ENCODE measurements at regions not wholly inside any gene's neighbourhood (a gene's known extent, or its start where the extent isn't known, plus 50 kb on each side); places are given as distances from the start of the nearest gene placed in this dataset.

GRCh38 chr2:88818381-88818780 is 126.9 kb downstream of the RPIA start:
- H3K36me3 ChIP-seq (ENCODE audit: insufficient read depth, low read length), result no peaks in the 10 kb centered on the region
- H3K9me3 ChIP-seq (replicated peaks; ENCODE audit: low read length), result no peaks in the 10 kb centered on the region
- H3K4me3 ChIP-seq (ENCODE audit: low read length), result no peak overlapping the region
- no peaks in the 10 kb centered on the region for H3K4me1 ChIP-seq (ENCODE audit: control insufficient read depth, insufficient read depth, low read length)
- no peak overlapping the region for H3K9ac ChIP-seq (ENCODE audit: low read depth, low read length)
- H3K4me2 ChIP-seq (ENCODE audit: low read length), result no peak overlapping the region
- no peaks in the 10 kb centered on the region for H3K27me3 ChIP-seq (ENCODE audit: control insufficient read depth, insufficient read depth, low read length)

- H3K27me3 ChIP-seq (ENCODE audit: control insufficient read depth, insufficient read depth, low read length), result no peaks in the 10 kb centered on the region
- no peaks in the 10 kb centered on the region for H3K9me3 ChIP-seq (replicated peaks; ENCODE audit: low read length)
- no peaks in the 10 kb centered on the region for H3K4me1 ChIP-seq (ENCODE audit: control insufficient read depth, insufficient read depth, low read length)
- H3K4me2 ChIP-seq (ENCODE audit: low read length), result no peak overlapping the region
- H3K9ac ChIP-seq (ENCODE audit: low read depth, low read length), result no peak overlapping the region
- H3K36me3 ChIP-seq (ENCODE audit: insufficient read depth, low read length), result no peaks in the 10 kb centered on the region
- no peak overlapping the region for H3K4me3 ChIP-seq (ENCODE audit: low read length)
Measured at GRCh38 chr2:88824951-88825350, 133.5 kb downstream of the RPIA start.

- H3K4me3 ChIP-seq (ENCODE audit: low read length), result no peak overlapping the region
- no peak overlapping the region for H3K4me2 ChIP-seq (ENCODE audit: low read length)
- H3K4me1 ChIP-seq (ENCODE audit: control insufficient read depth, insufficient read depth, low read length), result no peaks in the 10 kb centered on the region
- H3K9me3 ChIP-seq (replicated peaks; ENCODE audit: low read length), result no peaks in the 10 kb centered on the region
- H3K9ac ChIP-seq (ENCODE audit: low read depth, low read length), result no peak overlapping the region
- no peaks in the 10 kb centered on the region for H3K36me3 ChIP-seq (ENCODE audit: insufficient read depth, low read length)
- H3K27me3 ChIP-seq (ENCODE audit: control insufficient read depth, insufficient read depth, low read length), result no peaks in the 10 kb centered on the region
Measured at GRCh38 chr2:88826399-88826798, 134.9 kb downstream of the RPIA start.

GRCh38 chr2:88827821-88828220 is 136.3 kb downstream of the RPIA start:
- Histone ChIP-seq H3K9me3 (replicated peaks; ENCODE audit: low read length) (no peaks in the 10 kb centered on the region), H3K4me2 (ENCODE audit: low read length) (no peak overlapping the region), H3K36me3 (ENCODE audit: insufficient read depth, low read length) (no peaks in the 10 kb centered on the region), H3K27me3 (ENCODE audit: control insufficient read depth, insufficient read depth, low read length) (no peaks in the 10 kb centered on the region), H3K4me1 (ENCODE audit: control insufficient read depth, insufficient read depth, low read length) (no peaks in the 10 kb centered on the region), H3K4me3 (ENCODE audit: low read length) (no peak overlapping the region), H3K9ac (ENCODE audit: low read depth, low read length) (no peak overlapping the region)

GRCh38 chr2:88828397-88829137 is 137.1 kb downstream of the RPIA start:
- Histone ChIP-seq H3K4me1 (ENCODE audit: control insufficient read depth, insufficient read depth, low read length) (no peaks in the 10 kb centered on the region), H3K36me3 (ENCODE audit: insufficient read depth, low read length) (no peaks in the 10 kb centered on the region), H3K4me2 (ENCODE audit: low read length) (no peak overlapping the region), H3K27me3 (ENCODE audit: control insufficient read depth, insufficient read depth, low read length) (no peaks in the 10 kb centered on the region), H3K4me3 (ENCODE audit: low read length) (no peak overlapping the region), H3K9me3 (replicated peaks; ENCODE audit: low read length) (no peaks in the 10 kb centered on the region), H3K9ac (ENCODE audit: low read depth, low read length) (no peak overlapping the region)

- no peak overlapping the region for H3K4me3 ChIP-seq (ENCODE audit: low read length)
Measured at GRCh38 chr2:88829607-88830463, 138.4 kb downstream of the RPIA start.

GRCh38 chr2:88831071-88831791 is 139.8 kb downstream of the RPIA start:
- no peaks in the 10 kb centered on the region for H3K9me3 ChIP-seq (replicated peaks; ENCODE audit: low read length)
- H3K9ac ChIP-seq (ENCODE audit: low read depth, low read length), result no peak overlapping the region
- H3K4me3 ChIP-seq (ENCODE audit: low read length), result no peak overlapping the region
- H3K4me1 ChIP-seq (ENCODE audit: control insufficient read depth, insufficient read depth, low read length), result no peaks in the 10 kb centered on the region
- no peak overlapping the region for H3K4me2 ChIP-seq (ENCODE audit: low read length)
- H3K27me3 ChIP-seq (ENCODE audit: control insufficient read depth, insufficient read depth, low read length), result no peaks in the 10 kb centered on the region
- H3K36me3 ChIP-seq (ENCODE audit: insufficient read depth, low read length), result no peaks in the 10 kb centered on the region

More at GRCh38 chr2:88829607-88830463, 138.4 kb downstream of the RPIA start:
- Histone ChIP-seq H3K27me3 (ENCODE audit: control insufficient read depth, insufficient read depth, low read length) (no peaks in the 10 kb centered on the region), H3K36me3 (ENCODE audit: insufficient read depth, low read length) (no peaks in the 10 kb centered on the region), H3K4me2 (ENCODE audit: low read length) (no peak overlapping the region), H3K9me3 (replicated peaks; ENCODE audit: low read length) (no peaks in the 10 kb centered on the region), H3K4me1 (ENCODE audit: control insufficient read depth, insufficient read depth, low read length) (no peaks in the 10 kb centered on the region), H3K9ac (ENCODE audit: low read depth, low read length) (no peak overlapping the region)

- H3K27me3 ChIP-seq (ENCODE audit: control insufficient read depth, insufficient read depth, low read length), result no peaks in the 10 kb centered on the region
- no peaks in the 10 kb centered on the region for H3K4me1 ChIP-seq (ENCODE audit: control insufficient read depth, insufficient read depth, low read length)
- no peak overlapping the region for H3K9ac ChIP-seq (ENCODE audit: low read depth, low read length)
Measured at GRCh38 chr2:88831792-88832248, 140.3 kb downstream of the RPIA start.

GRCh38 chr2:88832311-88832991 is 141.0 kb downstream of the RPIA start:
- Histone ChIP-seq H3K4me3 (ENCODE audit: low read length) (no peak overlapping the region), H3K9me3 (replicated peaks; ENCODE audit: low read length) (no peaks in the 10 kb centered on the region), H3K4me1 (ENCODE audit: control insufficient read depth, insufficient read depth, low read length) (no peaks in the 10 kb centered on the region), H3K9ac (ENCODE audit: low read depth, low read length) (no peak overlapping the region), H3K4me2 (ENCODE audit: low read length) (no peak overlapping the region), H3K36me3 (ENCODE audit: insufficient read depth, low read length) (no peaks in the 10 kb centered on the region), H3K27me3 (ENCODE audit: control insufficient read depth, insufficient read depth, low read length) (no peaks in the 10 kb centered on the region)

More at GRCh38 chr2:88831792-88832248, 140.3 kb downstream of the RPIA start:
- Histone ChIP-seq H3K9me3 (replicated peaks; ENCODE audit: low read length) (no peaks in the 10 kb centered on the region), H3K4me2 (ENCODE audit: low read length) (no peak overlapping the region), H3K4me3 (ENCODE audit: low read length) (no peak overlapping the region), H3K36me3 (ENCODE audit: insufficient read depth, low read length) (no peaks in the 10 kb centered on the region)

GRCh38 chr2:88832992-88833389 is 141.5 kb downstream of the RPIA start:
- Histone ChIP-seq H3K36me3 (ENCODE audit: insufficient read depth, low read length) (no peaks in the 10 kb centered on the region), H3K9ac (ENCODE audit: low read depth, low read length) (no peak overlapping the region), H3K4me2 (ENCODE audit: low read length) (no peak overlapping the region), H3K27me3 (ENCODE audit: control insufficient read depth, insufficient read depth, low read length) (no peaks in the 10 kb centered on the region), H3K4me3 (ENCODE audit: low read length) (no peak overlapping the region), H3K4me1 (ENCODE audit: control insufficient read depth, insufficient read depth, low read length) (no peaks in the 10 kb centered on the region), H3K9me3 (replicated peaks; ENCODE audit: low read length) (no peaks in the 10 kb centered on the region)

GRCh38 chr2:88834376-88834775 is 142.9 kb downstream of the RPIA start:
- Histone ChIP-seq H3K4me3 (ENCODE audit: low read length) (no peak overlapping the region), H3K9ac (ENCODE audit: low read depth, low read length) (no peak overlapping the region), H3K4me2 (ENCODE audit: low read length) (no peak overlapping the region), H3K27me3 (ENCODE audit: control insufficient read depth, insufficient read depth, low read length) (no peaks in the 10 kb centered on the region), H3K36me3 (ENCODE audit: insufficient read depth, low read length) (no peaks in the 10 kb centered on the region), H3K9me3 (replicated peaks; ENCODE audit: low read length) (no peaks in the 10 kb centered on the region), H3K4me1 (ENCODE audit: control insufficient read depth, insufficient read depth, low read length) (no peaks in the 10 kb centered on the region)

All from skeletal muscle satellite cell (primary cell).